Nephron (organoid): ENCODE measurements at regions not wholly inside any gene's neighbourhood (a gene's known extent, or its start where the extent isn't known, plus 50 kb on each side); places are given as distances from the start of the nearest gene placed in this dataset.

Experiments used
- H3K27ac Mint-ChIP-seq, 3 experiments: 2 replicates each; pipeline ENCODE4 v1.8.0; 2020; ENCODE audit warnings: mixed read lengths in 3 of 3, mild to moderate bottlenecking in 2 of 3, moderate library complexity in 1 of 3
- H3K27me3 Mint-ChIP-seq: 2 replicates; pipeline ENCODE4 v1.8.0; 2021; ENCODE audit warnings: low read depth, mild to moderate bottlenecking, moderate library complexity, mixed read lengths
- H3K36me3 Mint-ChIP-seq: 2 replicates; pipeline ENCODE4 v1.8.0; 2020; ENCODE audit warnings: low read depth, mixed read lengths
- H3K4me1 Mint-ChIP-seq: 2 replicates; pipeline ENCODE4 v1.8.0; 2020; ENCODE audit warnings: mixed read lengths
- H3K4me3 Mint-ChIP-seq, 3 experiments: 2 replicates each; pipeline ENCODE4 v1.8.0; 2020; ENCODE audit warnings: mild to moderate bottlenecking in 3 of 3, mixed read lengths in 3 of 3, moderate library complexity in 2 of 3
- H3K9me3 Mint-ChIP-seq: 2 replicates; pipeline ENCODE4 v1.8.0; 2020; ENCODE audit warnings: mixed read lengths
- CTCF ChIP-seq, 3 experiments: fragments of 200-600 bp; sonication (generic); IDR thresholded peaks; one replicate each; pipeline ENCODE4 v1.5.0; 2021; ENCODE audit warnings: antibody characterized with exemption in 3 of 3; ENCODE audit not compliant: unreplicated experiment in 3 of 3

- no peaks in the 10 kb centered on the region for H3K36me3 Mint-ChIP-seq
- no peak overlapping the region for H3K4me3 Mint-ChIP-seq
- peaks cover 4% of the 10 kb centered on the region for H3K27me3 Mint-ChIP-seq
- no peak for TF ChIP-seq CTCF (IDR thresholded peaks at IDR 0.05; ENCODE audit: unreplicated experiment in 3 of 3)
- H3K4me1 Mint-ChIP-seq: peaks cover 34% of the 10 kb centered on the region
- H3K27ac Mint-ChIP-seq: no peak overlapping the region
- H3K9me3 Mint-ChIP-seq: no peaks in the 10 kb centered on the region
Measured at GRCh38 chrX:133473451-133473850, 58.2 kb upstream of the GPC4 start.

GRCh38 chrX:133468051-133468450, 52.8 kb upstream of the GPC4 start:
- Mint-ChIP-seq H3K27ac (no peak overlapping the region), H3K9me3 (no peaks in the 10 kb centered on the region), H3K4me3 (no peak overlapping the region), H3K4me1 (no peaks in the 10 kb centered on the region), H3K27me3 (no peaks in the 10 kb centered on the region), H3K36me3 (no peaks in the 10 kb centered on the region)
- no peak for TF ChIP-seq CTCF (IDR thresholded peaks at IDR 0.05; ENCODE audit: unreplicated experiment in 3 of 3)

GRCh38 chrX:133465254-133465653, 50.0 kb upstream of the GPC4 start:
- Mint-ChIP-seq H3K27ac (no peak overlapping the region), H3K27me3 (no peaks in the 10 kb centered on the region), H3K4me1 (no peaks in the 10 kb centered on the region), H3K36me3 (no peaks in the 10 kb centered on the region), H3K9me3 (no peaks in the 10 kb centered on the region), H3K4me3 (no peak overlapping the region)
- TF ChIP-seq CTCF (IDR thresholded peaks at IDR 0.05; ENCODE audit: unreplicated experiment in 3 of 3): no peak
